ENCODE measurements at regions not wholly inside any gene's neighbourhood (a gene's known extent, or its start where the extent isn't known, plus 50 kb on each side); places are given as distances from the start of the nearest gene placed in this dataset.

DNA sequence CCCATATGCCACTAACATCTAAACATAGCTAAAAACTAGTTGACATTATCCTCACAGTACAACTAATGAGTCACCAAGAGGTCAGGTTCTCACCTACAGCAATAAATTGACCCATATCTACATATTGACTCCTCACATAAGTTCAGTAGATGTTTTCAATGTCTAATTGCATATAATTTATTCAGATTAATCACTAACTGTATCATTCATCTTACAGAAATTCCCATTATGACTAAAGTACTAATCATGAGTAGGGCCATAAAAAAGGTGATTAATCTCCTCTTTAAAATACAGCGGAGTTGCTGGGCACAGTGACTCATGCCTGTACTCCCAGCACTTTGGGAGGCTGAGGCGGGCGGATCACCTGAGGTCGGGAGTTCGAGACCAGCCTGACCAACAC is 82.4 kb upstream of the ST3GAL6 start:
- TF ChIP-seq, protein P1, sequence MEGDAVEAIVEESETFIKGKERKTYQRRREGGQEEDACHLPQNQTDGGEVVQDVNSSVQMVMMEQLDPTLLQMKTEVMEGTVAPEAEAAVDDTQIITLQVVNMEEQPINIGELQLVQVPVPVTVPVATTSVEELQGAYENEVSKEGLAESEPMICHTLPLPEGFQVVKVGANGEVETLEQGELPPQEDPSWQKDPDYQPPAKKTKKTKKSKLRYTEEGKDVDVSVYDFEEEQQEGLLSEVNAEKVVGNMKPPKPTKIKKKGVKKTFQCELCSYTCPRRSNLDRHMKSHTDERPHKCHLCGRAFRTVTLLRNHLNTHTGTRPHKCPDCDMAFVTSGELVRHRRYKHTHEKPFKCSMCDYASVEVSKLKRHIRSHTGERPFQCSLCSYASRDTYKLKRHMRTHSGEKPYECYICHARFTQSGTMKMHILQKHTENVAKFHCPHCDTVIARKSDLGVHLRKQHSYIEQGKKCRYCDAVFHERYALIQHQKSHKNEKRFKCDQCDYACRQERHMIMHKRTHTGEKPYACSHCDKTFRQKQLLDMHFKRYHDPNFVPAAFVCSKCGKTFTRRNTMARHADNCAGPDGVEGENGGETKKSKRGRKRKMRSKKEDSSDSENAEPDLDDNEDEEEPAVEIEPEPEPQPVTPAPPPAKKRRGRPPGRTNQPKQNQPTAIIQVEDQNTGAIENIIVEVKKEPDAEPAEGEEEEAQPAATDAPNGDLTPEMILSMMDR (IDR thresholded peaks at IDR 0.05) = no peak
- TF ChIP-seq EP300 (IDR thresholded peaks at IDR 0.05) (no peak), POLR2AphosphoS5 (IDR thresholded peaks at IDR 0.05) (no peak), POLR2A (IDR thresholded peaks at IDR 0.05) (no peak)

Measured in upper lobe of left lung (tissue), 4 donors.